ENCODE measurements at regions not wholly inside any gene's neighbourhood (a gene's known extent, or its start where the extent isn't known, plus 50 kb on each side); places are given as distances from the start of the nearest gene placed in this dataset.
A peak's percentile ranks its signal among the peaks of the same experiment; 100 is the strongest.

DNA sequence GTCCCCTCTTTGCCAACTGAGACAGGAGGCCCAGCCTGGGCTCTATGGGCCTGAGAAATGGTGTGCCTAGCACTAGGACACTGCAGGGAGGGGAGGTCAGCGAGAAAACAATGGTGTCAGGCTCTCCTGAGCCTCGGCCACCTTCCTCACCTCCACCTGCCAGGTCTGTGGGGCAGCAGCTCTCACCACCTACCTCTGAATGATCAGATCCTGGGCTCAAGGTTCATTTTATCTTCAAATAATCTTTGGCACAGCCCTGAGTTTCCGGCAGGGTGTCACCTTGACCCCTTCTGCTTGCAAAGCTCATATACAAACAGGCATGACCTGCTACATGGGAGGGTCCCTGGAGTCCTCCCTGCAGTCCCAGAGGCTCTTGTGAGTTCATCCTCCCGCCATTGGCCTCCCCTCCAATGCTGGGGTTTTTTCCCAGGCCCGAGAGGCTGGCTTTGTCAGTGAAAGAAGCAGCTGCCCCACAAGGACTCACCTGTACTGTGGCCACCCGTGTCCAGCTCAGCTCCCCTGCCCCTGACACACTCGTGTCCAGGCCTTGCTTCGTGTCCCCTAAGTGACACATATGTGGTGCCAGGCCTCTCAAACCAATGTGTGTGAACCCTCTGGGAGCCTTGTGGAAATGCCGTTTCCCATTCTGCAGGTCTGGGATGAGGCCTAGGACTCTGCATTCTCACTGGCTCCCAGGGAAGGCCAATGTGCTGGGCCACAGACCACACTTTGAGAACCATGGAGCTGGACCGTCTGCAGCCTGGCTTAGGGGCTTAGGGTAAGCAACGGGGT is 176.8 kb upstream of the CIBAR2 start:
- peaks cover 13% of the 10 kb centered on the region for H3K4me1 ChIP-seq (ENCODE audit: low read depth)
- no peak overlapping the region for H3K4me3 ChIP-seq
- no peak for DNase-seq (ENCODE audit: low read depth in 1 of 2, low spot score in 1 of 2)
- H3K9me3 ChIP-seq (ENCODE audit: low read depth) = no peaks in the 10 kb centered on the region
- no peaks in the 10 kb centered on the region for H3K27me3 ChIP-seq
- H3K27ac ChIP-seq = no peak overlapping the region
- TF ChIP-seq, protein P1, sequence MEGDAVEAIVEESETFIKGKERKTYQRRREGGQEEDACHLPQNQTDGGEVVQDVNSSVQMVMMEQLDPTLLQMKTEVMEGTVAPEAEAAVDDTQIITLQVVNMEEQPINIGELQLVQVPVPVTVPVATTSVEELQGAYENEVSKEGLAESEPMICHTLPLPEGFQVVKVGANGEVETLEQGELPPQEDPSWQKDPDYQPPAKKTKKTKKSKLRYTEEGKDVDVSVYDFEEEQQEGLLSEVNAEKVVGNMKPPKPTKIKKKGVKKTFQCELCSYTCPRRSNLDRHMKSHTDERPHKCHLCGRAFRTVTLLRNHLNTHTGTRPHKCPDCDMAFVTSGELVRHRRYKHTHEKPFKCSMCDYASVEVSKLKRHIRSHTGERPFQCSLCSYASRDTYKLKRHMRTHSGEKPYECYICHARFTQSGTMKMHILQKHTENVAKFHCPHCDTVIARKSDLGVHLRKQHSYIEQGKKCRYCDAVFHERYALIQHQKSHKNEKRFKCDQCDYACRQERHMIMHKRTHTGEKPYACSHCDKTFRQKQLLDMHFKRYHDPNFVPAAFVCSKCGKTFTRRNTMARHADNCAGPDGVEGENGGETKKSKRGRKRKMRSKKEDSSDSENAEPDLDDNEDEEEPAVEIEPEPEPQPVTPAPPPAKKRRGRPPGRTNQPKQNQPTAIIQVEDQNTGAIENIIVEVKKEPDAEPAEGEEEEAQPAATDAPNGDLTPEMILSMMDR (IDR thresholded peaks at IDR 0.05; ENCODE audit: low read depth, low read length) = no peak
- no peaks in the 10 kb centered on the region for H3K36me3 ChIP-seq

DNA sequence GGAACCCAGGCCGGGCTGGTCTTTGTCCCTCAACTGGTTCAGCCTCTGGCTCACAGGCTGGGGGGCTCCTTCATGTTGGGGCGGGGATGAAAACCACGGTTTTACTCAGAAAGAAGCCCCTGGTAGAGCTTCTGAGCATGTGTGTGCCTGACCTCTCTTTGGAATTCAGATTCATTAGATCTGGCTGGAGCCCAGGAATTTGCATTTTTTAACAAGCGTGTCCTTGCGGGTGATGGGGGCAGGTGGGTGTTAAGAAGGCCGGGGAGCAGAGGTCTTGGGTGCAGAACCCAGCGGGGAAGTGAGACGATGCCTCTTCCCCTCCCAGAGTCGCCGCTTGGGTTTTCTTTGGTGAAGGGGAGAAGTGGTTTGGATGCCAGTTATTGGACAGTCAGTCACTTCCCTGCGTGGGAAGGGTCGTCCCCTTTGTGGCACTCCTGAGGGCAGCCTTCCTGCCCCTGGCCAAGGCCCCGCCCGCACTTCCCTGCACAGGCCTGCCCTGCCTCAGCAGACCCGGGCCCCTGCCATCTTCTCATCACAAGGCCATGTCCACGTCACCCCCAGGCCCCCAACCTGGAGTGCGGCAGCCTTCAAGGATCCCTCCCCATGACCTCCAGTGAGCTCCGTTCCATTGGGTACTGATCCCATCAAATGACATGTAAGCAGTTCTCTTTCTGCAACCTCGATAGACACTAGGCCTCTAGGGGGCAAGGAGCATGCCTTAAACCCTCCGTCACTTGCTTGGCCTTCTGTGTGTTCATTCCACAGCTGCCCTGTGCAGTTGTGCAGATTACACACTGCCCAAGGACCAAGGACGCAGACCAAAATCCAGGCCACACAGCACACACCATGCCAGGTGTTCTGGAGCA is 177.7 kb upstream of the CIBAR2 start:
- no peaks in the 10 kb centered on the region for H3K27me3 ChIP-seq
- TF ChIP-seq, protein P1 (IDR thresholded peaks at IDR 0.05; ENCODE audit: low read depth, low read length) = no peak
- no peak overlapping the region for H3K27ac ChIP-seq
- no peak for DNase-seq (ENCODE audit: low read depth in 1 of 2, low spot score in 1 of 2)
- H3K4me1 ChIP-seq (ENCODE audit: low read depth) = peaks cover 13% of the 10 kb centered on the region
- no peaks in the 10 kb centered on the region for H3K36me3 ChIP-seq
- H3K4me3 ChIP-seq = no peak overlapping the region
- no peaks in the 10 kb centered on the region for H3K9me3 ChIP-seq (ENCODE audit: low read depth)

DNA sequence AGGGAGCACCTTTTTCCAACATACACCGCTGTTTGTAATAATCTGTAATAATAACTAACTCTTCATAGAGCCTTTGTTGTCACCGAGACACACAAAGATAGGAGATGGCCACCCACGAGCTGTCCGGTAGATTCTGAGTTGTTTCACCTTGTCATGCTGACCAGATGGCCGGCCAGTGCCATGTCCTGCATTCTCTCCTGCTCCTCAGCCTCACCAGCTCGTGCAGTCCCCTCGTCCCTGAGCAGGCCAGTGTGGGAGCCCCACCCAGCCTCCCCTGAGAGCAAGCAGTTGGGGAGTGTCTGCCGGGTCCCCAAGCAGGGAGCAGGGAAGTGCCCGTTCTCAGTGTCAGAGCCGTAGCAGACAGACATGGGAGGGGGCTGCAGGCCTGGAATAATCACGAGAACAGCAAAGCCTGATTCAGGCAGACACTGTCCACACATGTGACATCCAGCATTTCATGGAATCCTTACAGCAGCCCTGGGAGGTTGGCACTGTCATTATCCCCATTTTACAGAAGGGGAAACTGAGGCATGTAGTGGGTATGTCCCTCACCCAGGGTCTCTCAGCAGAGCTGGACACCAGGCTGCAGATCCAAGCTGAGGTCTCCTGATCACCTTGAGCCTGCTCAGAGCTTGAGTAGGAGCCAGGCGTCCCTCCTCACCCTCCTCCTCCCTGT is 178.5 kb upstream of the CIBAR2 start:
- Histone ChIP-seq H3K27ac (peak overlapping the region; percentile 60), H3K9me3 (ENCODE audit: low read depth) (no peaks in the 10 kb centered on the region), H3K36me3 (no peaks in the 10 kb centered on the region), H3K4me1 (ENCODE audit: low read depth) (peaks cover 13% of the 10 kb centered on the region), H3K4me3 (no peak overlapping the region), H3K27me3 (no peaks in the 10 kb centered on the region)
- TF ChIP-seq, protein P1 (IDR thresholded peaks at IDR 0.05; ENCODE audit: low read depth, low read length) = no peak
- no peak for DNase-seq (ENCODE audit: low read depth in 1 of 2, low spot score in 1 of 2)

DNA sequence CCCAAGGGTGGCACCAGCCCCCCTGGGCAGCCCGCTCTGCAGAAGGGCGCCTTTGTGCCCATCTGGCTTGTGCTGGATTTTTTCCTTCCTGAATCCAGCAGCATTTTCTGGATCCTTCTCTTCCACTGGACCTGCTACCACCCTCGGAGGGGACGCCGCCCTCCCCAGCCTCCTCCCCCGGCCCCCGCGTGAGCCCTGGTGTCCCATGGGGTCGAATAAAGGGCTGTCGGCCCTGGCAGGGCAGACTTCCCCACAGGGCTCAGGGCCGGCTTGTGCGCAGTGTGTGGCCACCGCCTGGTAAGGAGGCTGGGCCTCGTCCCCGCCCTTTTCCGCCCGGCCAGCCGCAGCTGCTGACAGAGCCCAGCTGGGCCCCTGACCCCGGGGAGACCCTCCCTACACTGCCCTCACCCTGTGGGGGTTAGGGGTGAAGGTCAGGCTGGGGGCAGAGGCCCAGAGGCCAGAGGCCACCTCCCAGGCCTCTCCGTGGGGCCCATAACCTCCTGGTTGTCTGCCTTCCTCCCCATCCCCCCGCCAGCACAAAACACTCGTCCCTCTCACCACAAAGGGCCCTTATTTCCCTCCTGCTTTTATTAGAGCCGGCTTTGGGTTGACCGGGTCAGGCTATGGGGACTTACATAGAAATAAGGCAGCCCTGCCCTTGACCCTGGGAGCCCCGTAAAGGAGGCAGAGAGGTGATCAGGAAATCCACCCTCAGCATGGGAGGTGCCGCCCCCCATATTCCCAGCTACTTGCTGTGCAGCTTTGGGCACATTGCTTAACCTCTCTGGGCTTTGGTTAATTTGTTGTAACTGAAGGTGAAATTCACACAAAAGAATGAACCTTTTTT is 179.3 kb upstream of the CIBAR2 start:
- DNase-seq (ENCODE audit: low read depth in 1 of 2, low spot score in 1 of 2) = peak in 1 of 2 donors; percentile 53
- Histone ChIP-seq H3K4me3 (no peak overlapping the region), H3K36me3 (no peaks in the 10 kb centered on the region), H3K27me3 (no peaks in the 10 kb centered on the region), H3K9me3 (ENCODE audit: low read depth) (no peaks in the 10 kb centered on the region), H3K27ac (peak overlapping the region; percentile 60), H3K4me1 (ENCODE audit: low read depth) (peaks cover 13% of the 10 kb centered on the region)
- TF ChIP-seq, protein P1 (IDR thresholded peaks at IDR 0.05; ENCODE audit: low read depth, low read length) = no peak

DNA sequence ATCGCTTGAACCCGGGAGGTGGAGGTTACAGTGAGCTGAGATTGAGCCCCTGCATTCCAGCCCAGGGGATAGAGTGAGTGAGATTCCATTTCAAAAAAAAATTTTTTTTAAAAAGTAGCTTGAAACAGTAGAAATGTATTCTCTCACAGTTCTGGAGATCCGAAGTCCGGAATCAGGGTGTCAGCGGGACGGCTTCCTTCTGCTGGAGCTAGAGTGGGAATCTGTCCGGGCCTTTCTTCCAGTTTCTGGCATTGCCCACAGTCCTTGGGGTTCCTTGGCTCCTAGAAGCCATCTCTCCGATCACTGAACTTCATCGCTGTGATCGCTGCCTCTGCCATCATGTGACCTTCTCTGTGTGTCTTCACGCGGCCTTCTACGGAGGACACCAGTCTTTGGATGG is 181.2 kb upstream of the CIBAR2 start:
- Histone ChIP-seq H3K4me3 (no peak overlapping the region), H3K9me3 (ENCODE audit: low read depth) (no peaks in the 10 kb centered on the region), H3K36me3 (no peaks in the 10 kb centered on the region), H3K4me1 (ENCODE audit: low read depth) (peaks cover 13% of the 10 kb centered on the region), H3K27me3 (no peaks in the 10 kb centered on the region), H3K27ac (no peak overlapping the region)
- no peak for DNase-seq (ENCODE audit: low read depth in 1 of 2, low spot score in 1 of 2)
- TF ChIP-seq, protein P1 (IDR thresholded peaks at IDR 0.05; ENCODE audit: low read depth, low read length) = no peak
